ENCODE measurements at regions not wholly inside any gene's neighbourhood (a gene's known extent, or its start where the extent isn't known, plus 50 kb on each side); places are given as distances from the start of the nearest gene placed in this dataset.
"Not testable (repeated sequence)": the region's sequence is repeated elsewhere in the genome, so short reads cannot be mapped to it uniquely, and the experiment has no call there.

GRCh38 chr1:58057826-58058225 lies 488.7 kb downstream of the OMA1 start:
- Histone ChIP-seq H3K79me2 (ENCODE audit: low read depth) (no peaks in the 10 kb centered on the region), H3K4me1 (peaks cover 4% of the 10 kb centered on the region), H3K27ac (no peak overlapping the region), H3K27me3 (no peaks in the 10 kb centered on the region), H3K4me2 (no peak overlapping the region), H3K4me3 (no peak overlapping the region), H3K9ac (no peak overlapping the region), H3K9me3 (ENCODE audit: low read depth) (no peaks in the 10 kb centered on the region), H4K20me1 (ENCODE audit: low read depth) (no peaks in the 10 kb centered on the region), H3K36me3 (no peaks in the 10 kb centered on the region), H3F3A (ENCODE audit: low read depth) (no peaks in the 10 kb centered on the region), H2AFZ (replicated peaks) (no peak overlapping the region)
- TF ChIP-seq EZH2phosphoT487 (IDR thresholded peaks at IDR 0.05) (no peak), EZH2 (IDR thresholded peaks at IDR 0.05) (no peak)
- no peaks in the 10 kb centered on the region for H3K27me3 Mint-ChIP-seq (ENCODE audit: insufficient read depth, low read depth)
- H3K4me1 Mint-ChIP-seq: peaks cover 20% of the 10 kb centered on the region
- no peak for DNase-seq (ENCODE audit: low spot score)
- H3K27ac Mint-ChIP-seq: no peak overlapping the region
- H3K9me3 Mint-ChIP-seq: peaks cover 2% of the 10 kb centered on the region
- no peak overlapping the region for H3K4me3 Mint-ChIP-seq
- H3K36me3 Mint-ChIP-seq: peaks cover 5% of the 10 kb centered on the region

DNA sequence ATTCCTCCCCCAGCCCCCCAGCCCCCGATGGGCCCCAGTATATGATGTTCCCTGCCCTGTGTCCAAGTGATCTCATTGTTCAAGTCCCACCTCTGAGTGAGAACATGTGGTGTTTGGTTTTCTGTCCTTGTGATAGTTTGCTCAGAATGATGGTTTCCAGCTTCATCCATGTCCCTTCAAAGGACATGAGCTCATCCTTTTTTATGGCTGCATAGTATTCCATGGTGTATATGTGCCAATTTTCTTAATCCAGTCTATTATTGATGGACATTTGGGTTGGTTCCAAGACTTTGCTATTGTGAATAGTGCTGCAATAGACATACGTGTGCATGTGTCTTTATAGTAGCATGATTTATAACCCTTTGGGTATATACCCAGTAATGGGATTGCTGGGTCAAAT lies 495.3 kb downstream of the OMA1 start:
- H3K9me3 ChIP-seq (ENCODE audit: low read depth); H3K27ac ChIP-seq; H3K9ac ChIP-seq; H3K4me1 ChIP-seq; H3K4me1 Mint-ChIP-seq; H3K4me3 ChIP-seq; H3K4me2 ChIP-seq; H3K27me3 ChIP-seq; H4K20me1 ChIP-seq (ENCODE audit: low read depth); H3K36me3 Mint-ChIP-seq; H3K27ac Mint-ChIP-seq; H3F3A ChIP-seq (ENCODE audit: low read depth); H3K79me2 ChIP-seq (ENCODE audit: low read depth); H3K4me3 Mint-ChIP-seq; DNase-seq (ENCODE audit: low spot score); H3K36me3 ChIP-seq; H3K9me3 Mint-ChIP-seq; H3K27me3 Mint-ChIP-seq (ENCODE audit: insufficient read depth, low read depth); H2AFZ ChIP-seq (replicated peaks): not testable (repeated sequence)

DNA sequence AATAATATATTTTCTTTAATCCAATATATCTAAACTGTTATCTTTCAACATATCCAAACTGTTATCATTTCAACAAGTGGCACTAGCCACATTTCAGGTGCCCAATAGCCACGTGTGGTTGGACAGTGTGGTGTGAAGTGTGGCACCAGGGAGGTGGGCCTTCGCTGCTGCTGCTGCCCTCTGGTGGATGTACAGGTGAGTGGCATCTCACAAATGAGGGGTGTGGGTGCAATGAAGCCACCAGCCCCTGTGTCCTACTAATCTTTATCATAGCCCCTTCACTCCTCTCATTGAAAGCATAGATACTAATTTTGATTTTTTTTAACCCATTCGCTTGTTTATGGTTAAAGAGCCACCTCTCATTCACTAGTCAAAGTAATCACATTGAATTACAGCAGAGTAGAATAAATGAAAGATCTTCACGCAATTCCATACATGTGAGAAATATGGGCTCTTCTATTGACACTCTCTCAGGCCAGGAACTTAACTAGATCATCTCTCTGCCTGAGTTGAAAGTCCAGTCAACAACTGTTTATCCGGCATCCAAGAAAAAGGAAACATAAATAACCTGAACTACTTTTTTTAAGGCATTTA lies 499.2 kb downstream of the OMA1 start:
- Histone ChIP-seq H3K4me1 (no peaks in the 10 kb centered on the region), H3K36me3 (no peaks in the 10 kb centered on the region), H4K20me1 (ENCODE audit: low read depth) (no peaks in the 10 kb centered on the region), H2AFZ (replicated peaks) (no peak overlapping the region), H3K79me2 (ENCODE audit: low read depth) (no peaks in the 10 kb centered on the region), H3K27me3 (no peaks in the 10 kb centered on the region), H3K4me2 (no peak overlapping the region), H3K9me3 (ENCODE audit: low read depth) (no peaks in the 10 kb centered on the region), H3K4me3 (no peak overlapping the region), H3F3A (ENCODE audit: low read depth) (no peaks in the 10 kb centered on the region), H3K9ac (no peak overlapping the region), H3K27ac (no peak overlapping the region)
- peaks cover 2% of the 10 kb centered on the region for H3K27me3 Mint-ChIP-seq (ENCODE audit: insufficient read depth, low read depth)
- TF ChIP-seq EZH2phosphoT487 (IDR thresholded peaks at IDR 0.05) (no peak), CTCF (IDR thresholded peaks at IDR 0.05) (peak; percentile 77)
- H3K36me3 Mint-ChIP-seq: no peaks in the 10 kb centered on the region
- H3K9me3 Mint-ChIP-seq: peaks cover 5% of the 10 kb centered on the region
- peak; percentile 47 for DNase-seq (ENCODE audit: low spot score)
- H3K27ac Mint-ChIP-seq: no peak overlapping the region
- peaks cover 4% of the 10 kb centered on the region for H3K4me1 Mint-ChIP-seq
- no peak overlapping the region for H3K4me3 Mint-ChIP-seq

GRCh38 chr1:58045094-58045705 lies 501.3 kb downstream of the OMA1 start:
- no peaks in the 10 kb centered on the region for H3K36me3 ChIP-seq
- no peaks in the 10 kb centered on the region for H3K27me3 ChIP-seq
- TF ChIP-seq CTCF (IDR thresholded peaks at IDR 0.05): no peak
- TF ChIP-seq EZH2phosphoT487 (IDR thresholded peaks at IDR 0.05): no peak
- no peak for TF ChIP-seq EZH2 (IDR thresholded peaks at IDR 0.05)
- no peaks in the 10 kb centered on the region for H3K9me3 ChIP-seq (ENCODE audit: low read depth)
- H3K36me3 Mint-ChIP-seq: no peaks in the 10 kb centered on the region
- H3K4me3 Mint-ChIP-seq: no peak overlapping the region
- H3K9me3 Mint-ChIP-seq: no peaks in the 10 kb centered on the region
- no peak for DNase-seq (ENCODE audit: low spot score)
- H3K27ac Mint-ChIP-seq: no peak overlapping the region
- no peaks in the 10 kb centered on the region for H3K4me1 ChIP-seq
- no peaks in the 10 kb centered on the region for H3K79me2 ChIP-seq (ENCODE audit: low read depth)
- peaks cover 2% of the 10 kb centered on the region for H3K27me3 Mint-ChIP-seq (ENCODE audit: insufficient read depth, low read depth)
- H3K4me1 Mint-ChIP-seq: peaks cover 6% of the 10 kb centered on the region
- no peak overlapping the region for H3K4me3 ChIP-seq
- H3F3A ChIP-seq (ENCODE audit: low read depth): no peaks in the 10 kb centered on the region
- no peak overlapping the region for H3K4me2 ChIP-seq
- H3K27ac ChIP-seq: no peak overlapping the region
- H2AFZ ChIP-seq (replicated peaks): no peak overlapping the region
- no peaks in the 10 kb centered on the region for H4K20me1 ChIP-seq (ENCODE audit: low read depth)
- H3K9ac ChIP-seq: no peak overlapping the region

All from neural progenitor cell (in vitro differentiated cells).